K562 (cell line): ENCODE measurements at regions not wholly inside any gene's neighbourhood (a gene's known extent, or its start where the extent isn't known, plus 50 kb on each side); places are given as distances from the start of the nearest gene placed in this dataset.

Experiments used
- ATAC-seq: fragments of 200-7000 bp; cut with Tn5 transposase; 3 replicates; pipeline ENCODE4 v1.9.1; 2020; ENCODE audit warnings: moderate library complexity
- BruUV-seq: library from RNA; stranded (reverse); fragments of 400-500 nt; replicated peaks from 2 replicates; lab custom pipeline; 2021; lab: Mats Ljungman, UMichigan
- CTCF ChIA-PET: fragments of 300-600 bp; formaldehyde crosslinking; extraction: SDS; loops from one replicate; lab custom pipeline; 2021; ENCODE audit warnings: low intra/inter-chr PET ratio; lab: Yijun Ruan, JAX
- POLR2A ChIA-PET: fragments of 300-600, 350-650 bp; sonication (Branson Sonifier 250); formaldehyde crosslinking; extraction: SDS; loops from one replicate; lab custom pipeline; 2021; ENCODE audit warnings: antibody characterized with exemption, inconsistent platforms; lab: Yijun Ruan, JAX
- DNase-seq, 4 experiments: peaks; one replicate each; pipeline versions ENCODE4 v3.0.0 to v3.0.0-alpha.2; 2011 to 2018; ENCODE audit warnings: low spot score in 3 of 4, mixed read lengths in 3 of 4; ENCODE audit errors: extremely low read depth in 1 of 4
- FAIRE-seq: peaks from 2 replicates; lab custom pipeline; 2011; peaks lifted over from hg19 to GRCh38; lab: Jason Lieb, UNC
- H2AFZ ChIP-seq: 2 replicates; pipeline ENCODE4 v1.6.0; 2011; ENCODE audit warnings: low read depth, low read length, control low read depth, inconsistent platforms
- H3K27ac ChIP-seq: fragments of 200-600 bp; 3 replicates; pipeline ENCODE4 v1.8.0; 2011; ENCODE audit warnings: low read depth, mild to moderate bottlenecking, control low read depth, inconsistent platforms, low read length, moderate library complexity, mixed read lengths; ENCODE audit errors: extremely low read depth
- H3K27me3 ChIP-seq, 2 experiments: fragments of 300-600 bp in 1 of 2; 2 replicates in 1 of 2; 3 replicates in 1 of 2; pipeline versions ENCODE4 v1.6.0 to v1.8.0; 2011; ENCODE audit warnings: inconsistent platforms in 2 of 2, low read length in 2 of 2, mild to moderate bottlenecking in 1 of 2, mixed read lengths in 1 of 2, moderate library complexity in 1 of 2; ENCODE audit not compliant: control insufficient read depth in 2 of 2, insufficient read depth in 2 of 2
- H3K36me3 ChIP-seq: fragments of 300-600 bp; 3 replicates; pipeline ENCODE4 v1.8.0; 2011; ENCODE audit warnings: mild to moderate bottlenecking, low read length, inconsistent platforms; ENCODE audit not compliant: control insufficient read depth, insufficient read depth
- H3K4me1 ChIP-seq, 2 experiments: fragments of 200-600 bp in 1 of 2; replicated peaks in 1 of 2; 2 replicates in 1 of 2; 3 replicates in 1 of 2; pipeline versions ENCODE4 v1.5.1 to v1.8.0; 2011; ENCODE audit warnings: inconsistent platforms in 2 of 2, low read length in 2 of 2, mild to moderate bottlenecking in 1 of 2, mixed read lengths in 1 of 2, moderate library complexity in 1 of 2; ENCODE audit not compliant: control insufficient read depth in 2 of 2, insufficient read depth in 2 of 2
- H3K4me2 ChIP-seq: 2 replicates; pipeline ENCODE4 v1.6.1; 2011; ENCODE audit warnings: low read length, control low read depth, inconsistent platforms, mixed read lengths; ENCODE audit not compliant: insufficient read depth
- H3K4me3 ChIP-seq: fragments of 200-600 bp; sonication (generic), shearing (Covaris generic); 2 replicates; pipeline ENCODE4 v1.5.1; 2016; ENCODE audit warnings: control low read depth, inconsistent platforms
- H3K79me2 ChIP-seq: fragments of 200-600 bp; 3 replicates; pipeline ENCODE4 v1.8.0; 2011; ENCODE audit warnings: low read length, inconsistent platforms; ENCODE audit not compliant: control insufficient read depth, insufficient read depth
- H3K9ac ChIP-seq, 2 experiments: 2 replicates each; pipeline versions ENCODE4 v1.6.0 to v1.6.1; 2011; ENCODE audit warnings: low read depth in 2 of 2, low read length in 2 of 2, control low read depth in 1 of 2, inconsistent platforms in 1 of 2, mild to moderate bottlenecking in 1 of 2, mixed read lengths in 1 of 2; ENCODE audit not compliant: insufficient read depth in 1 of 2
- H3K9me1 ChIP-seq: one replicate; pipeline ENCODE4 v1.6.0; 2011; ENCODE audit warnings: inconsistent platforms, mild to moderate bottlenecking, low read length, moderate library complexity; ENCODE audit not compliant: control insufficient read depth, insufficient read depth
- H3K9me3 ChIP-seq: replicated peaks from 2 replicates; pipeline ENCODE4 v1.5.1; 2011; ENCODE audit warnings: low read depth, low read length, inconsistent platforms; ENCODE audit not compliant: control insufficient read depth, insufficient read depth
- H4K20me1 ChIP-seq: replicated peaks from 2 replicates; pipeline ENCODE4 v1.6.1; 2011; ENCODE audit warnings: low read length, inconsistent platforms, mixed read lengths; ENCODE audit not compliant: control insufficient read depth, insufficient read depth
- CHAMP1 ChIP-seq: fragments of 450-650 bp; IDR thresholded peaks from 2 replicates; pipeline ENCODE4 v1.6.1; 2016; ENCODE audit warnings: mild to moderate bottlenecking
- CHD1 ChIP-seq: fragments of 200-600 bp; sonication (generic); IDR thresholded peaks from one replicate; pipeline ENCODE4 v1.6.1; 2012; ENCODE audit warnings: mild to moderate bottlenecking, moderate library complexity, low read length, inconsistent platforms
- ELF2 ChIP-seq: fragments of 250-450 bp; sonication (Bioruptor Pico); IDR thresholded peaks from 2 replicates; pipeline ENCODE4 v1.5.0; 2021; ENCODE audit warnings: mild to moderate bottlenecking
- FOXJ2 ChIP-seq: fragments of 200-800 bp; sonication (Bioruptor generic); IDR thresholded peaks from 2 replicates; pipeline ENCODE4 v1.6.1; 2016; ENCODE audit warnings: missing genetic modification characterization, missing compliant biosample characterization
- FOXK2 ChIP-seq, 2 experiments: fragments of 450-650 bp; IDR thresholded peaks in 1 of 2; conservative IDR thresholded peaks in 1 of 2; 2 replicates each; pipeline ENCODE4 v1.6.1; 2016; ENCODE audit warnings: low read depth in 2 of 2, mild to moderate bottlenecking in 1 of 2
- GATAD2B ChIP-seq: fragments of 450-650 bp; IDR thresholded peaks from 2 replicates; pipeline ENCODE4 v1.6.1; 2017; ENCODE audit warnings: mild to moderate bottlenecking, borderline replicate concordance
- LEF1 ChIP-seq: fragments of 450-650 bp; IDR thresholded peaks from 2 replicates; pipeline ENCODE4 v1.6.1; 2016; ENCODE audit warnings: mild to moderate bottlenecking
- MLLT1 ChIP-seq, 2 experiments: fragments of 450-650 bp; IDR thresholded peaks; 2 replicates each; pipeline ENCODE4 v1.6.1; 2016
- PHF8 ChIP-seq: fragments of 200-600 bp; sonication (generic); IDR thresholded peaks from 2 replicates; pipeline ENCODE4 v1.6.1; 2012; ENCODE audit warnings: mixed run types, mild to moderate bottlenecking, inconsistent platforms, low read length, moderate library complexity, borderline replicate concordance
- RAD51 ChIP-seq: fragments of 450-650 bp; IDR thresholded peaks from 2 replicates; pipeline ENCODE4 v1.7.1; 2016; ENCODE audit warnings: low read depth, mild to moderate bottlenecking, borderline replicate concordance
- RFX1 ChIP-seq: fragments of 450-650 bp; IDR thresholded peaks from 2 replicates; pipeline ENCODE4 v1.6.1; 2016; ENCODE audit warnings: mild to moderate bottlenecking, moderate library complexity
- USF1 ChIP-seq: sonication (generic); formaldehyde crosslinking; IDR thresholded peaks from 2 replicates; pipeline ENCODE4 v1.9.0; 2022; ENCODE audit warnings: mild to moderate bottlenecking, missing genetic modification reagents
- WGBS: fragments of 100-300 bp; shearing (Covaris generic); methylation state at CpG from one replicate; pipeline ENCODE4 v1.1.6; 2016; ENCODE audit warnings: low coverage, mixed read lengths; ENCODE audit not compliant: insufficient coverage; ENCODE audit errors: missing lambda C conversion rate; 5-methylcytosine and 5-hydroxymethylcytosine counted together
- in situ Hi-C: fragments of 300-500 bp; cut with MboI; formaldehyde crosslinking; loops from 4 replicates; pipeline ENCODE4 v1.15.0; 2018; ENCODE audit warnings: inconsistent platforms, mixed read lengths
- intact Hi-C: fragments of 100-400 bp; cut with micrococcal nuclease; formaldehyde crosslinking; loops from 2 replicates; pipeline ENCODE4 v1.14.2; 2022

GRCh38 chr13:105679838-105680237 lies 855.6 kb downstream of the EFNB2 start:
- no peaks in the 10 kb centered on the region for H3K36me3 ChIP-seq
- no peak overlapping the region for H3K9ac ChIP-seq
- WGBS: 0% methylated on average over 4 of the region's 4 CpGs
- no peaks in the 10 kb centered on the region for H3K9me1 ChIP-seq
- intact Hi-C loops: no loop called here
- H3K9me3 ChIP-seq: no peaks in the 10 kb centered on the region
- H3K79me2 ChIP-seq: no peaks in the 10 kb centered on the region
- in situ Hi-C loops: no loop called here
- no peak for TF ChIP-seq RFX1
- TF ChIP-seq FOXK2 (conservative IDR thresholded peaks at IDR 0.05 in 1 of 2, IDR thresholded peaks at IDR 0.05 in 1 of 2; ENCODE audit: low read depth in 2 of 2): no peak
- TF ChIP-seq FOXJ2 (tag): no peak
- no peak for TF ChIP-seq USF1 (CRISPR knock-in tag)
- no peak for TF ChIP-seq CHD1
- no peak for TF ChIP-seq RAD51
- TF ChIP-seq PHF8: no peak
- TF ChIP-seq MLLT1 (IDR thresholded peaks at IDR 0.05): no peak
- TF ChIP-seq LEF1: no peak
- TF ChIP-seq ELF2: no peak
- no peak for TF ChIP-seq CHAMP1
- no peak for TF ChIP-seq GATAD2B
- no peak overlapping the region for H3K27ac ChIP-seq
- H3K4me1 ChIP-seq: no peaks in the 10 kb centered on the region
- FAIRE-seq (no peak), ATAC-seq (no peak), DNase-seq (no peak)
- H3K27me3 ChIP-seq: no peaks in the 10 kb centered on the region
- POLR2A ChIA-PET: no interaction called here
- no peak overlapping the region for H3K4me2 ChIP-seq
- no peak overlapping the region for H3K4me3 ChIP-seq
- CTCF ChIA-PET: no interaction called here
- BruUV-seq: no TSS peak
- H4K20me1 ChIP-seq: no peaks in the 10 kb centered on the region
- no peak overlapping the region for H2AFZ ChIP-seq
